ENCODE measurements at regions not wholly inside any gene's neighbourhood (a gene's known extent, or its start where the extent isn't known, plus 50 kb on each side); places are given as distances from the start of the nearest gene placed in this dataset.
A peak's percentile ranks its signal among the peaks of the same experiment; 100 is the strongest.

DNA sequence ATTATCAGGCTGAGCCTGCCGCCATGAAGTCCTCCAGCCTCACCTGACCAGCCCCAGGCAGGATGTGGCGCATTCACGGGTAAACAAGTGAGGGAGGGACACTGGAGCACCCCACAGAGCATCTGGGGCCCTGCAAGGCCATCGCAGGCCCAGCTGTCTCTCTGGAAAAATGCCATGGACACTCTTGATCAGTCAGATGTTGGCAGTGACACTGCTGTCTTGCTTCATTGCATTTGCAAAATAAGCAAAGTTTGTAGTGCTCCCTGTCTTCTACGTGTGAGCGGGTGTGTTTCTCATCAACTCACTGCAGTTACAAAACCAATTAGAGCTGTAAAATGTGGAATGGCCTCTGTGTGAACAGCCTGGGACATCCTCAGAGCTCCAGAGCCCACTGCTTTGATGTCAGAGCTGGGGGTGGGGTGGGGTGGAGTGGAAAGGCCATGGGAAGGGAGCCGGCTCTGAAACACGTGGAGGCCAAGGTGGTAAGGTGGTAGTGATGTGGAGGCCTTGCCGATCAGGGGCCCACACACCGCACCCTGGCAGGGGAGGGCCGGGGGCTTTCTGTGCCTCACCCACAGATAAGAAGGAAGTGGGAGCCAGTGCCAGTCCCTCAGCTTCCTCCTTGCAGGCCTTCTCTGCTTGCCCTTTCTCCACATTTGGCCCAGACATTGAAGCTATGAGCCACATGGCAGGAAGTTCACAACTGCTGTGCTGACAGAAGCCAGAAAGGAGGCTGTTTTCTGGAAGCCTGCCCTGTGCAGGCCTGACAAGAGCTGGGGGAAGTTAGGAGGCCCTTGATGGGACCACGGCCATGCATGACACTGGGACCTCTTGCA, 254.9 kb downstream of the RHOU start:
- no peaks in the 10 kb centered on the region for H3K9me3 Mint-ChIP-seq
- H3K36me3 Mint-ChIP-seq (ENCODE audit: insufficient read depth in 2 of 2), result no peaks in the 10 kb centered on the region
- no peak for DNase-seq
- H3K4me3 Mint-ChIP-seq, result no peak overlapping the region
- H3K27ac Mint-ChIP-seq, result no peak overlapping the region
- ATAC-seq (replicated peaks in 1 of 2), result no peak
- H3K27me3 Mint-ChIP-seq (ENCODE audit: low read depth), result no peaks in the 10 kb centered on the region
- no peaks in the 10 kb centered on the region for H3K4me1 Mint-ChIP-seq (ENCODE audit: low read depth)

DNA sequence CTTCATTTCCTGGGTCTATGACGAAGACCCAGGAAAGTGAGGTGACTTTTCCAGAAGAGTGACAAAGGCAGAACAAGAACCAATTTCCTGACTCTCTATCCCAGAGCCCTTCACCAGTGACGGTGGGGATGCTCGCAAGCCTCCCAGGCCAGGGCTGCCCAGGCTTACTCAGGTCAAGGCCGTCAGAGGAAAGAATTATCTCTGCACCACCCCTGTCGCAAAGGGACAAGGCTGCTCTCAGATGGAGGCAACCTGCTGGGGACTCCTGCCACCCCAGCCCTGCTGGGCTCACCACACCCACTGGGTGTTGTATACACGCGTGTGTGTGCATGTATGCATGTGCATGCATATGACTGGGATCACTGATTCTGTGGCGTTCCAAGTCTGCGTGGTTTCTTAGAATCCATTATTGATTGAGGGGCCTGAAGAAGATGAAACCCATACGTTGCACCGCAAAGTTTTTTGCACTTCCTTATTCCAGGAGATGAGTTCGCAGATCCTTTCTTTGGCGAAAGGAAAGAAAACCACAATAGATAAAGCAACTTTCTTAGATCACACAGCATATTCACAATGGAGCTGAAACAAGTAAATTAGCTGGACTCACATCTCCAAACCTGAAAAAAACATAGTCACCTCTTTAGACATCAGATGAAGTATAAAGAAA, 255.8 kb downstream of the RHOU start:
- DNase-seq, result no peak
- H3K4me1 Mint-ChIP-seq (ENCODE audit: low read depth), result no peaks in the 10 kb centered on the region
- H3K27me3 Mint-ChIP-seq (ENCODE audit: low read depth), result no peaks in the 10 kb centered on the region
- no peak overlapping the region for H3K27ac Mint-ChIP-seq
- no peak for ATAC-seq (replicated peaks in 1 of 2)
- H3K4me3 Mint-ChIP-seq, result no peak overlapping the region
- H3K9me3 Mint-ChIP-seq, result no peaks in the 10 kb centered on the region
- no peaks in the 10 kb centered on the region for H3K36me3 Mint-ChIP-seq (ENCODE audit: insufficient read depth in 2 of 2)

DNA sequence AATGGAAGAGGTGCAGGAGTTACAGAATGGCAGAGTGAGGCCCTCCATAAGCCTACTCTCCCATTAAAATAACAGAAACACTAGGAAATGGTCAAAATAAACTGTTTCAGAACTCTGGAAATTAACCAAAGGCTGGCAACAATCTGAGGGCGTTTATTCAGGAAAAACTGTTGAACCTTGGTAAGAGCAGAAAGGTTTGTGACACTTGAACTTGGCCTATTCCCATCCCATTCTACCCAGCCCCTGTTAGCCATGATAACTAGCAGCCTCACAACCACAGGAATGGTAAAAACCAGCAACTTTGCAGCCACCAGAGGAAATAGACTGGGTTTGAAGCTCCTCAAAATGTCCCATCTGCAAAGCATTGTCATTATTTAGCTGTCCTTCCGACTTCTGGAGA, 256.8 kb downstream of the RHOU start:
- no peak for ATAC-seq (replicated peaks in 1 of 2)
- Mint-ChIP-seq H3K9me3 (no peaks in the 10 kb centered on the region), H3K36me3 (ENCODE audit: insufficient read depth in 2 of 2) (no peaks in the 10 kb centered on the region), H3K4me3 (no peak overlapping the region), H3K27me3 (ENCODE audit: low read depth) (no peaks in the 10 kb centered on the region), H3K27ac (no peak overlapping the region), H3K4me1 (ENCODE audit: low read depth) (no peaks in the 10 kb centered on the region)
- no peak for DNase-seq

DNA sequence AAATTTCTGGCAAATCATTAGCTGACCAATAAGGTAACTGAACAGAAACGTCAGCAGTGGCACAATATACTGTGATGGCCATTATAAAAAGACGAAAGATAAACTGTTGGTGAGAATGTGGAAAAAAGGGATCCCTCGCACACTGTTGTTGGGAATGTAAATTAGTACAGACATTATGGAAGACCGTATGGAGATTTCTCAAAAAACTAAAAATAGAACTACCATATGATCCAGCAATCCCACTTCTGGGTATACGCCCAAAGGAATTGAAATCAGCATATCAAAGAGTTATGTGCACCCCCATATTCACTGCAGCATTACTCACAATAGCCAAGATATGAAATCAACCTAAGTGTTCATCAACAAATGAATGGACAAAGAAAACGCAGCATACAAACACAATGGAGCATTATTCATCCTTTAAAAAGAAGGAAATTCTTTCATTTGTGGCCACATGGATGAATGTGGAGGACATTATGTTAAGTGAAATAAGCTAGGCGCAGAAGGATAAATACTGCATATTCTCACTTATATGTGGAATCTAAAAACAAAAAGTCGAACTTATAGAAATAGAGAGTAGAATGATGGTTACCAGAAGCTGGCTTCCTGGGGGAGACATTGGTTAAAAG, 257.7 kb downstream of the RHOU start:
- ATAC-seq (replicated peaks in 1 of 2), result no peak
- no peaks in the 10 kb centered on the region for H3K36me3 Mint-ChIP-seq (ENCODE audit: insufficient read depth in 2 of 2)
- no peak overlapping the region for H3K27ac Mint-ChIP-seq
- no peaks in the 10 kb centered on the region for H3K4me1 Mint-ChIP-seq (ENCODE audit: low read depth)
- no peak for DNase-seq
- H3K9me3 Mint-ChIP-seq, result no peaks in the 10 kb centered on the region
- no peaks in the 10 kb centered on the region for H3K27me3 Mint-ChIP-seq (ENCODE audit: low read depth)
- H3K4me3 Mint-ChIP-seq, result no peak overlapping the region

DNA sequence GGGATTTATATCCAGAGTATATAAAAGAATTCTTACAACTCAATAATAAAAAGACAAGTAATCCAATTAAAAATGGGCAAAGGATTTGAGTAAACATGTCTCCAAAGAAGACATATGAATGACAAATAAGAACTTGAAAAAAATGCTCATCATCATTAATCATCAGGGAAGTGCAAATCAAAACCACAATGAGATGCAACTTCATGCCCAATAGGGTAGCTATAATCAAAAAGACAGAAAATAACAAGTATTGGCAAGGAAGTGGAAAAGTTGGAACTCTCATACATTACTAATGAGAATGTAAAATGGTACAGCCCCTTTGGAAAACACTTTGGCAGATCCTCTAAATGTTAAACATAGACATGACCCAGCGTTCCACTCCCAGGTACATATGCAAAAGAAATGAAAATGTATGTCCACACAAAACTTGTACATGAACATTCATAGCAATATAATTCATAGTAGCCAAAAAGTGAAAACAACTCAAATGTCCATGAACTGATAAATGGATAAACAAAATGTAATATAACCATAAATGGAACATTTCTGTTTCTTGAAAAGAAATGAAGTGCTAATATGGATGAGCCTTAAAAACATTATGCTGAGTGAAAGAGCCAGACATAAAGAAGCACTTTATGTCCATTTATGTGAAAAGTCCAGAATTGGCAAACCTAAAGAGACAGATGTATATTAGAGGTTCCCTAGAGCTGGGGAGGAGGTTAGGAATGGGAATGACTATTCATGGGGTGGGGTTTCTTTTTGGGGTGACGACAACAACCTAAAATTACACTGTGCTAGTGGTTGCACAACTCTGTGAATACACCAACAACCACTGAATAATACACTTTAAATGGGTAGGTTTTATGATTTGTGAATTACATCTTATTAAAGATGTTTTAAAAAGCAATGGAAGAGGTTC, 259.7 kb downstream of the RHOU start:
- Mint-ChIP-seq H3K27me3 (ENCODE audit: low read depth) (no peaks in the 10 kb centered on the region), H3K27ac (peak overlapping the region; percentile 24), H3K4me1 (ENCODE audit: low read depth) (no peaks in the 10 kb centered on the region), H3K36me3 (ENCODE audit: insufficient read depth in 2 of 2) (no peaks in the 10 kb centered on the region), H3K4me3 (no peak overlapping the region), H3K9me3 (no peaks in the 10 kb centered on the region)
- DNase-seq, result no peak
- ATAC-seq (replicated peaks in 1 of 2), result no peak

DNA sequence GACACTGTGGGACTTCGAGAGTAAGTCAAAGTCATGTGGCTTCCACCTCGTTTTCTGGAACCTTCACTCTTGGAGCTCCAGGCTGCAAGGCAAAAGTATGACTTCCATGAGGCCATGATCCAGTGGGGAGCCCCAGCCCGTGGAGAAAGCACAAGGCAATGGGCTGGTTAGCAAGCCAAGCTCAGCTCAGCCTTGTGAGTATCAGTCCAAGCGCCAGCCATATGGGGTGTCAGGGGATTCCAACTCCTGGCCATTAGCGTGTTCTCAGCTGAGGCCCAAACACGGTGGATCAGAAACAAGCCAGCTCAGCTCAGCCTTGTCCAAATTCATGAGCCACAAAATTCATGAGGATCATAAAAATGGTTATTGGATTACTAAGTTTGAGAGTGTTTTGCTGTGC, 261.0 kb downstream of the RHOU start:
- no peak overlapping the region for H3K27ac Mint-ChIP-seq

DNA sequence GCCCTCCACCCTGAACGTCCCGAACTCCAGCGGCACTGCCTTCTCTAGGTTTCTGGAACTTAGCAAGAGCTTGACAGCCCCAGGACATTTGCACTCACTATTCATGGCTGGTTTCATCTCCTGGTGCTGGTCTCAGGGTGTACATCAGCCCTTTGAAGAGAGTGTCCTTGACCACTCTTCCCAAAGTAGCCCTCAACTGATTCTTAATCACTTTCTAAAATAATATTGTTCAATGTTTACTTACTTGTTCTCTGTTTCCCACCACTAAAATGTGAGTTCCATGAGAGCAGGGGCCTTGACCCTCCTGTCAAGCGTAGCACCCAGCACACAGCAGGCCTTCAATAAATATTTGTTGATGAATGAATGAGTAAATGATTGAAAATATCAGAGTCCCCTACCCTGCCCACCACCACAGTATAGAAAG, 262.5 kb downstream of the RHOU start:
- ATAC-seq (replicated peaks in 1 of 2), result no peak

More for the DNA sequence above, 261.0 kb downstream of the RHOU start:
- no peak for DNase-seq
- Mint-ChIP-seq H3K36me3 (ENCODE audit: insufficient read depth in 2 of 2) (no peaks in the 10 kb centered on the region), H3K27me3 (ENCODE audit: low read depth) (no peaks in the 10 kb centered on the region), H3K4me3 (no peak overlapping the region), H3K4me1 (ENCODE audit: low read depth) (peaks cover 1% of the 10 kb centered on the region), H3K9me3 (no peaks in the 10 kb centered on the region)
- ATAC-seq (replicated peaks in 1 of 2), result no peak

DNA sequence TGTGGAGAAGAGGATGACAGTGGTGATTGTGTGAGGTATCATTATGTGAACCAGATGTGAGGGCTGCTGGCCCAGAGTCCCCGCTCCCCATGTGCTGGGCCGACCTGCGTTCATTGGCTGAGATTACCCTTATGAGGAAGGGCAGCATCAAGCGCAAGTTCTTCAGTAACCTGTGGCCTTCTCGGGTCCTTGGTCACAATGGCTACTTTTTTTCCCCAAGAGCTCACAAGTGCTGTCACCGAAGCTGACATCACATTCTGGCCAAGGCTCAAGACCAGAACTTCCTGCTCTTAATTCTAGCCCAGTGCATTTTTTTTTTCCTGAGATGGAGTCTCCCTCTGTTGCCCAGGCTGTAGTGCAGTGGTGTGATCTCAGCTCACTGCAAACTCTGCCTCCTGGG, 262.9 kb downstream of the RHOU start:
- ATAC-seq (replicated peaks in 1 of 2), result no peak

More for the DNA sequence above, 262.5 kb downstream of the RHOU start:
- no peaks in the 10 kb centered on the region for H3K27me3 Mint-ChIP-seq (ENCODE audit: low read depth)
- DNase-seq, result no peak
- H3K4me3 Mint-ChIP-seq, result no peak overlapping the region
- no peaks in the 10 kb centered on the region for H3K36me3 Mint-ChIP-seq (ENCODE audit: insufficient read depth in 2 of 2)
- H3K27ac Mint-ChIP-seq, result no peak overlapping the region
- no peaks in the 10 kb centered on the region for H3K9me3 Mint-ChIP-seq
- H3K4me1 Mint-ChIP-seq (ENCODE audit: low read depth), result peaks cover 10% of the 10 kb centered on the region

DNA sequence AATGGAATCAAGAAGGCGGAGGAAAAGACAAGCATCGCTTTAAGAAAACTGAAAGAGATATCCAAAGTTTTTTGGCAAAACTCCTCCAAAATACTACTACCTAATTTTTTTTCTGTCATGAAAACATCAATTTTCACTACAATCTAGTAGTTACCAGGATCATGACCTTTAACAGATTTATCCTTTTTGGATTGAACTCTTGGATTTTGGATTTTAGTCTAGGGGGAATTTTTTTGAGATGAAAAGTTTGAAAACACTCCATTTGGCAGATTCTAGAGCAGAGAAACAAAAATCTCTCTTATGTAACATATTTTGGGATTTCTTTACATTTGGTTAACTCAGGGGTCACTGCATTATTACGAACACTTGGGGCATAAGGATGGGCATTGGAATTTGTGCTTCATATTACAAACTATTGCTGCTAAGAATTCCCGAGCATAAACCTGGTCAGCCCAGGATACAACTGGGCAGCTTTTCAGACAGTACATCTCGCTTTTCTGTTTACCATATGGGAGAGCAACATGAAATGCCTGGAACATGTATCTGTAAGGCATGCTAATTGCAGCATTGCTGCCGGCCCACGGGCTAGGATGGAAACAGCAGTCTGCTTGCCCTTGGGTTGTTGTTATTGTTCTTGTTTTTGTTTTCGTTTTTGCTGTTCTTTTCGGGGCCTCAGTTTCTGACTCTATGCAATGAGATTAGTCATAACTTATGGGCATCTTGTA, 264.3 kb downstream of the RHOU start:
- no peak overlapping the region for H3K4me3 Mint-ChIP-seq
- no peak for DNase-seq
- no peaks in the 10 kb centered on the region for H3K36me3 Mint-ChIP-seq (ENCODE audit: insufficient read depth in 2 of 2)

More for the DNA sequence above, 262.9 kb downstream of the RHOU start:
- H3K36me3 Mint-ChIP-seq (ENCODE audit: insufficient read depth in 2 of 2), result no peaks in the 10 kb centered on the region
- H3K27me3 Mint-ChIP-seq (ENCODE audit: low read depth), result no peaks in the 10 kb centered on the region
- H3K27ac Mint-ChIP-seq, result no peak overlapping the region
- peaks cover 10% of the 10 kb centered on the region for H3K4me1 Mint-ChIP-seq (ENCODE audit: low read depth)
- no peaks in the 10 kb centered on the region for H3K9me3 Mint-ChIP-seq
- no peak for DNase-seq
- H3K4me3 Mint-ChIP-seq, result no peak overlapping the region

DNA sequence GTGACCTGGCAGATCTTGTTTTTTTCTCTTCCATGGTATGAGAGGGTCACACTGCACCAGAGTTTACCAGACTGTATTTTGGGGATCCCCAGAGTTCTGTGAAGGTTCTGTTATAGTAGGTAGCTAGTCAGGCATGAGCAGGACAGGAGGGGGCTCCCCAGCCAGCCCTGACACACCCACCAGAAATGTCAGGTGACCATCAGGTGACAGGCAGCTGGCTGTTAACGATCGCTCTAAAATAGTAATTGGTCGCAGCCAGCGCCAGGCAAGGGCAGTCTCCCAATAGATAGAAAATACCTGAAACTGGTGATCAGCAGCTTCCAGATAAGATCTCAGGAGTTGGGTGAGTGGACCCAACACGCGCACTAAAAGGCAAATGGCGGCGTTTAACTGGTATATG, 264.9 kb downstream of the RHOU start:
- Mint-ChIP-seq H3K27ac (no peak overlapping the region), H3K27me3 (ENCODE audit: low read depth) (no peaks in the 10 kb centered on the region)

More for the DNA sequence above, 264.3 kb downstream of the RHOU start:
- H3K27ac Mint-ChIP-seq, result no peak overlapping the region
- no peaks in the 10 kb centered on the region for H3K9me3 Mint-ChIP-seq
- H3K4me1 Mint-ChIP-seq (ENCODE audit: low read depth), result peaks cover 10% of the 10 kb centered on the region
- H3K27me3 Mint-ChIP-seq (ENCODE audit: low read depth), result no peaks in the 10 kb centered on the region
- ATAC-seq (replicated peaks in 1 of 2), result no peak

DNA sequence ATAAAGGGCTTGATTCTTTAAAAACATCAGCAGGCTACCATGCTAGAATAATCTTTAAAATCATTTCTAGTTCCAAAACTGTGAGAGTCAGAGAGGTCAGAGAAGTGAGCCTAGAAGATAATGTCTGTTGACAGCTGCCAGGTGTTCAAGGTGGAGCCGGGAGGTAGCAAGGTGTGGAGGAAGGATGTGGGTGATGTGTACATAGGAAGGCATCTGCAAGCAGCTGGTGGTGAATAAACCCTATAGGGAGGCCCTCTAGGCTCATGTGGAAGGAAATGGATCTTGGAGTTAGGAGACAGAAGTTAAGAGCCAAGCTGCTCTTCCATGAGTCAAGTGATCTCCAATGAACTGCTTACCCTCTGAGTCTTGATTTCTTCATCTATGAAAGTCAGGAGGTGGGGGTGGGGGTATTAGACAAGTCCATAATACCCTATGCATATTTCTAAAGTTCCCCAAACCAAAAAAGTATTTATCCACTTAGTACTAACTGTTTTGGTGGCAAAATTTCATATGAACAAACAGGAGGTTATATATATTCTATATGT, 266.3 kb downstream of the RHOU start:
- H3K36me3 Mint-ChIP-seq (ENCODE audit: insufficient read depth in 2 of 2), result no peaks in the 10 kb centered on the region
- no peak overlapping the region for H3K4me3 Mint-ChIP-seq
- DNase-seq, result no peak
- ATAC-seq (replicated peaks in 1 of 2), result no peak
- H3K4me1 Mint-ChIP-seq (ENCODE audit: low read depth), result peaks cover 10% of the 10 kb centered on the region
- H3K27ac Mint-ChIP-seq, result no peak overlapping the region
- H3K9me3 Mint-ChIP-seq, result no peaks in the 10 kb centered on the region
- H3K27me3 Mint-ChIP-seq (ENCODE audit: low read depth), result no peaks in the 10 kb centered on the region

More for the DNA sequence above, 264.9 kb downstream of the RHOU start:
- Mint-ChIP-seq H3K36me3 (ENCODE audit: insufficient read depth in 2 of 2) (no peaks in the 10 kb centered on the region), H3K9me3 (no peaks in the 10 kb centered on the region), H3K4me3 (no peak overlapping the region), H3K4me1 (ENCODE audit: low read depth) (peaks cover 10% of the 10 kb centered on the region)
- DNase-seq (no peak), ATAC-seq (replicated peaks in 1 of 2) (no peak)

DNA sequence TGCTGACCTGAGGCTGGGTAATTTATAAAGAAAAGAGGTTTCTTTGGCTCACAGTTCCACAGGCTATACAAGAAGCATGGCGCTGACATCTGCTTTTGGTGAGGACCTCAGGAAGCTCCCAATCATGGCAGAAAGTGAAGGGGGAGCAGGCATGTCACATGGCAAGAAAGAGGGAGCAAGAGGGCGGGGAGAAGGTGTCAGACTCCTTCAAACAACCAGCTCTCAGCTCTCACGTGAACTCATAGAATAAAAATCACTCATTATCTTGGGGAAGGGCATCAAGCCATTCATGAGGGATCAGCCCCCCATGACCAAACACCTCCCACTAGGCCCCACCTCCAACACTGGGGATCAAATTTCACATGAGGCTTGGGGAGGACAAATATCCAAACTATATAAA, 266.8 kb downstream of the RHOU start:
- DNase-seq (no peak), ATAC-seq (replicated peaks in 1 of 2) (no peak)
- Mint-ChIP-seq H3K9me3 (no peaks in the 10 kb centered on the region), H3K27me3 (ENCODE audit: low read depth) (no peaks in the 10 kb centered on the region), H3K4me3 (no peak overlapping the region), H3K36me3 (ENCODE audit: insufficient read depth in 2 of 2) (no peaks in the 10 kb centered on the region), H3K4me1 (ENCODE audit: low read depth) (peaks cover 10% of the 10 kb centered on the region), H3K27ac (no peak overlapping the region)
